NCI-H748 (cell line): ENCODE measurements at regions not wholly inside any gene's neighbourhood (a gene's known extent, or its start where the extent isn't known, plus 50 kb on each side); places are given as distances from the start of the nearest gene placed in this dataset.
"Not testable (repeated sequence)": the region's sequence is repeated elsewhere in the genome, so short reads cannot be mapped to it uniquely, and the experiment has no call there.

Experiments
- DNase-seq: peaks from one replicate; lab custom pipeline; 2025; ENCODE audit not compliant: unreplicated experiment; lab: John Stamatoyannopoulos, UW

- DNase-seq: not testable (repeated sequence)
Observed at GRCh38 chr9:103611950-103612349, 482.2 kb upstream of the SMC2 start.

DNA sequence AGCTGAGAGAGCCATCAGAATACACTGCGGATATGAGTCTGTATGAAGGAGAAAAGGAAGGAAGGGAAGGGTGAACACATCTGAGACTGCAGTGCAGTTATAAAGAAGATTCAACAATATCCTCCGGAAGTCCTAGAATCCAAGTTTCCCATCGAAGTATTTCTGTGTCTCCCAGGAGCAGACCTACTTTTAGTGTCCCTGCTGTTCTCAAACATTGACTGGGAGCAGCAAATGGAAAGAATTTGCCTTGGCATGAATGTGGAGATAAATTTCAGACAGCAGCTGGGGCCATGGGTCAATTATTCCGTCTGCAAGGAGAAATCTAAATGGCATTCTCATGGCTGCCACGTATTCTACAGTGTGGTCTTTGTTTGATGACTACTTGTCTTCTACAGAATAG is 478.1 kb upstream of the SMC2 start:
- DNase-seq: no peak

- DNase-seq: no peak
Observed at GRCh38 chr9:103617046-103617445, 477.1 kb upstream of the SMC2 start.

GRCh38 chr9:103625161-103625804 is 468.8 kb upstream of the SMC2 start:
- DNase-seq: no peak

DNA sequence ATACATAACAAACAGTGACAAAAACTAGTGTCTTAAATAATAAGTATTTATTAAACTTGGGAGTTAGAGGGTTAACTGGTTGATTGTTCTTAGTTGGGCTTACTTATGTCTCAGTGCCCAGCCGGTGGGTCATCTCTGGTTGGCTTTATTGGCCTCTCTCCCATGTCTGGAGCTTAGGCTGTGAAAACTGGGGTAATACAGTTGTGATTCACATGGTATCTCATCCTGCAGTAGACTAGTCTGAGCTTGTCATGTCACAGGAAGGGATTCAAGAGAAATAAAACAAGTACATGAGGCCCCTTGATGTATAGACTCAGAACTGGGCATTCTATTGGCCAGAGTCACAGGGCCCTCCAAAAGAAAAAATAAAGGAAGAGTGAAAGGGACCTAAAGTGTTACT is 466.4 kb upstream of the SMC2 start:
- no peak for DNase-seq

DNA sequence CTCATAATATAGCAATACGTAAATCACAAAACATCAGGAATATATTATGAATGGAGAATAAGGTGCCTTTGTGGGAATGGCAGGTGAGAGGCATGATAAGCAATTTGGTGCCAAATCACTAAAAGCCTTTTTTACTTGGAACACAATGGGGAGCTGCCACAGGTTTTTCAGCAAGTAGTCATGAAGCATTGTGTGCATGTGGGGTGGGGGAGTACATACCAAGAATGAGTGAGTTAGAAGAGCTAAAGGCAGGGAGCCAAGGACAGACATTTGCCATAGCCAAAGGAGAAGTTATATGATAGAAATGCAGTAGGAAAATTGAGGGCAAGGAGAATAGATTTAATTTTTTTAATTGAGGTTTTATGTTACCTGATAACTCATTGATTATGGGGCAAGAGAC is 445.0 kb upstream of the SMC2 start:
- peak; percentile 88 for DNase-seq

- DNase-seq: no peak
Observed at GRCh38 chr9:103658156-103658555, 436.0 kb upstream of the SMC2 start.

GRCh38 chr9:103660830-103661229 is 433.3 kb upstream of the SMC2 start:
- no peak for DNase-seq

- DNase-seq: peak; percentile 93
Observed at GRCh38 chr9:103661663-103662062, 432.4 kb upstream of the SMC2 start.

GRCh38 chr9:103669296-103669695 is 424.8 kb upstream of the SMC2 start:
- DNase-seq: peak; percentile 38

- no peak for DNase-seq
Observed at GRCh38 chr9:103674271-103674670, 419.8 kb upstream of the SMC2 start.

DNA sequence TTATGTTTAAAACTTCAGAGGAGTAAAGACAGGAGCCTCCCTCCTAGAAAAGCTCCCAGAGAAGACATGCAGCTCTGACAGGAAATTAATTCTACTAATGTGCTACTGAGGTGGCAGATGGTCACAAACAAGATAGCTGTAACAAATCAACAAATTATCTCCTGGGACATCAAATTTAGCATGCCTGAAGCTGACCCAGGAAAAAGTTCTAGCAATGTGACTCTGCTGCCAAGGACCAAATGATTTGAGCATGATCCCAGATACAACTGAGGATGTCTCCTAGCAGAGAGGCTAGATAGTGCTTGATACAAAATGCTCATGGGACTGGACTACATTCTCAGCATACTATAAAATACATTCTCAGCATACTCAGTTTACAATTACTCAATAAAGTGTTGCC is 413.5 kb upstream of the SMC2 start:
- DNase-seq: no peak

DNA sequence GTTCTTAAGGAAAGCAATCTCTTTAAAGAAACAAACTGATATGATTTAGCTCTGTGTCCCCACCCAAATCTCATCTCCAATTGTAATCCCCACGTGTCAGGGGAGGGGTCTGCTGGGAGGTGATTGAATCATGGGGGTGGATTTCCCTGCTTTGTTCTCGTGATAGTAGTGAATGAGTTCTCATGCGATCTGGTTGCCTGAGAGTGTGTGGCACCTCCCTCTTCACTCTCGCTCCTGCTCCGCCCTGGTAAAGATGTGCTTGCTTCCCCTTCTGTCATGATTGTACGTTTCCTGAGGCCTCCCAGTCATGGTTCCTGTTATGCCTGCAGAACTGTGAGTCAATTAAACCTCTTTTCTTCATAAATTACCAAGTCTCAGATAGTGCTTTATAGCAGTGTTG is 412.7 kb upstream of the SMC2 start:
- DNase-seq: peak; percentile 13

DNA sequence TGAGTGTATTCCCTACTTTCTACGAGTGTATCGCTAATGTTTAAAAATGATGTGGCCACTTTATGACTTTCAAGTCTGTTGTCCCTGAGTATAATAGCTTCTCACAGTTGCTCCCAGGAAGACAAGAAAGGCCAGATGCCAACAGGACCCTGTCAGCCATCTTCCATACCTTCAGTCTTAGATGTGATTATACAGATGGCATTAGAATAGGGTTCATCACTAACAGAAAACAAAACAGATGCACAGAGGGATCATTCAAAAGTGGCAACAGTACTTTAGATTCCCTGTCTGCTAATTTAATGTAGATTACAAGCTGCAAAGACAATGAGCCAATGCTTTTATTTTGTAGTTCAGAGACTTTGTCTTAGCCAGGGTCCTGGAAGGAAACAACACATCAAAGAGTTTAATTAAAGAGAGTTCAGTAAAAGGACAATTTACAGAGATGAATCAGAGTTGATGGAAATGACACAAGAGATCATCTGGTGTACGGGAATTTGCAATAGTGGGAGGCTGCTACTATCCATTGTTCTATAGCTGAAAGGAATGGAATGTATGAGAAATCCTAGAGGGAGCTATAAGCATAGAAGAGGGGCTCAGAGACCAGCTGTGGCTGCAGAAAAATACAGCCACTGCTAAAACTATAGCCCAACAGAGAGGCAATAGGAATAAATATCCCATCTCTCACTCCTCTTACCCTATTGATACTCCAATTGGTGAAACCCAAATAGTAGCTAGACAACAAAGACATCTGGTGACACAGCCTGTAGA is 393.7 kb upstream of the SMC2 start:
- DNase-seq: no peak

DNA sequence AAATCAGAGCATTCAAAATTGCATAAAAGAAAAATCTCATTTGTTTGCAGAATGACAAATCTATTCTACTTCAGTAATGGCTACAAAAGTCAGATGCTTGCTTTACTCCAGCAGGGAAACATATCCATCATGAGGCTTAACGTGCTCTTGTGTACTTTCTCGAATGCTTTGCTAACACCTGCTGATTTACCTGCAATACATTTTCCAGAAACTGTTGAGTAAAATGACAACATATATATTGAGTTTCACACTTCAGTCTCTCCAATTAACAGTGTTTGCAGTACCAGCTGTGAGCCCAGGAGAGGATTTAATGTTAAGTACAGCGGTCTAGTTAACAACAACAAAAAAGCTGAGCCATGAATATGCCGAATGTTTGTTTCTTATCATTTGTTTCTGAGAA is 391.5 kb upstream of the SMC2 start:
- DNase-seq: peak; percentile 99

DNA sequence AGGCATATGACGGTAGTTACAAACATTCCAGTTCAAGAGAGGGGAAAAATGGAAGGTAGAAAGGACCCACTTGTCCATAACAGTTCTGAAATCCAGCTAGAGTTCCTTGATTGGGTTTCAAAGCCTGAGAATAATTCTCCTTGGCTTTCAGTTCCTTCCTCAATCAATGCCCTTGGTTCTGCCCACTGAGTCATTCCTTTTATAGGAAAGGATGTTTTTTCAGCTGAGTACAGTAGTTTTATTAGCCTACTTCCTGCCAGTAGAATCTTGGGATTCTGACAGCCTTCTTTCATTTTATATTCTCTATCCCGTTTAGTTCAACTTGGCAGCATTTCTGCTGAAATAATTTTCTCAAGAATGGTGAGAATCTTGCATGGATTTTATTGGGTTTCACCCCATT is 386.9 kb upstream of the SMC2 start:
- DNase-seq: no peak

DNA sequence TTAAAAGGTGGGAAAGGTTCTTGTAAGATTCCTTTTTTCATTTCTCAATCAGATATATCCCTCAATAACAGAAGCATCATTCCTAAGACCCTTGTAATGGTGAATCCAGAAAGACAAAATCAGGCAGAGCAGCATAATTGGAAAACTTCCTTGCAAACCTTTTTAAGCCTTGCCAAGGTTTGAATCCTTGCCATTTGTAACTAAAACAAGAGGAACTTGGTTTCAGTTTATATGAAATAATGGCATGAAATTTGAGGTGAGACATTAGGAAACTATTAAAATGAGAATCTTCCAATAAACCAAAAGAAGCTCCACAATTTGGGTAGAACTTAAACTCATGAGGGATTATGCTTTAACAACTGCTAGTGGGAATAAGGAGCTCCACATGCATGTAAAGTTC is 384.7 kb upstream of the SMC2 start:
- no peak for DNase-seq

DNA sequence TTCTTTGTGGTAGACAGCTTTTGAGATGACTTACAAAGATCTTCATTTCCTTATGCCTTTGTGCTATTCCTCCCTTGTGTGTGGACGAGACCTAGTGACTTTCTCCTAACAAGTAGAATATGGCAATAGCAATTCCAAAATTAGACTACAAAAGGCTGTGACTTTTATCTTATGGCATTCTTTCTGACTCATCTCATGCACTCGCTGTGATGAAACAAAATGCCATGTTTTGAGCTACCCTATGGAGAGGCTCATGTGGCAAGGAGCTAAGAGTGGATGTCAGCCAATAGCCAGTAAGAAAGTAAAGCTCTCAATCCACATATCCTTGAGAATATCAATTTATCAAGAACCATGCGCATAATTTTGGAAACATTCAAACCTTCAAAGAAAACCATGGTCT is 380.5 kb upstream of the SMC2 start:
- no peak for DNase-seq

- peak; percentile 46 for DNase-seq
Observed at GRCh38 chr9:103714992-103715391, 379.1 kb upstream of the SMC2 start.

DNA sequence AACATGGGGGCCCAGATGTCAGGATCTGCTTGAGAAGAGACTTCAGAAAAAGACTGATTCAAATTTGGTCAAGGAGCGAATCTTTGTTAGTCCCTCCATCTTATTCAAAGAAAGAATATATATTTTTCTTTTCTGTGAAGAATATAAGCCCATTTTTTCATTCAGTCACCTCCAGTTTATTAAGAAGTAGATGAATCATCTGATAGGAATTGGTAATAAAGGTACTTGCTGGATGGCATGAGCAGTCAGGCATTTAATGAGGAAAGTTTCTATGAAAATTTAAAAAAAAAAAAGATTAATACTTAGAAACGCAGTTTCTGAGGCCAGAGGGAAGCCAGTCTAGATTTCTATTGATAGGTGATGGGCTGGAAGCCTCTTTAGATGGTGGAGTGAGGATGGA is 373.1 kb upstream of the SMC2 start:
- DNase-seq: no peak

DNA sequence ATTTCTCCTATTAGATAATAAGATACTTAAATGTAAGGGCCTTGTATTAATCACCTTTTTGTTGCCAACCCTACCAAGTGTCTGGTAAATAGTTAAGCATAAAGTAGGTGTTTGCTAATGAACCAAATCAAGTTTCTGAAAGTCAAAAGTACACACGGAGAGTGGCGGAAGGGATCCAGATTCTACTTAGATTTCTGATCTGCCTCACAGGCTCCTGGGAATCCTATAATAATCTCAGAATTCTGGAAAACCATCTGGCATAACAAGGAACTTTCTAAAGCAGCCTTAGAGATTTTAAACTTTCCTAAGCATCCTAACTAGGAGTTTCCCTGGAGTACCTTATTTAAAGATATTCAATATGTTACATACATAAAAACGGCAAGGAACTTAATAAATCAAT is 363.2 kb upstream of the SMC2 start:
- no peak for DNase-seq

- no peak for DNase-seq
Observed at GRCh38 chr9:103731541-103731940, 362.6 kb upstream of the SMC2 start.

DNA sequence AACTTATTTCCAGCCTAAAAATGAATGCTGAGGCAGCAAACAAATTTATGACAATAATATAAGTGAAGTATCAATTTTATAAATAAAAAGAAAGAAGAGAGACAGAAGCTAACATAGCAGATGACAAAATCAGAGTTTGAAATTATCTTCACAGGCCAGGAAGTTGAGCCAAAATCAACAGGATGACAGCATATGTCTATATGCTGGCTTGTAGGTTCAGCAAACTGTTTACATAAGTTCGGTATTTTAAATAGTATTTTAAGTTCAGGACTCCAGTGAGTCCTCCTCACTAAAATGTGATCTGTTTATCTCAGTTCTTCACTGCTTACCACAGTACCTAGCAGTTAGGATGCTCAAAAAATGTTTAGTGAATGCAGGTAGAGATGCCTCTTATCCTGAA is 359.6 kb upstream of the SMC2 start:
- DNase-seq: no peak
